Endodermal cell (in vitro differentiated cells): ENCODE measurements at regions not wholly inside any gene's neighbourhood (a gene's known extent, or its start where the extent isn't known, plus 50 kb on each side); places are given as distances from the start of the nearest gene placed in this dataset.
A peak's percentile ranks its signal among the peaks of the same experiment; 100 is the strongest.

Source experiments
- DNase-seq: peaks from one replicate; pipeline ENCODE4 v3.0.0-alpha.2; 2017
- H3K27ac ChIP-seq: 2 replicates; pipeline ENCODE4 v1.5.1; 2013; ENCODE audit warnings: mild to moderate bottlenecking, low read depth, low read length, moderate library complexity
- H3K27me3 ChIP-seq: 2 replicates; pipeline ENCODE4 v1.6.1; 2013; ENCODE audit warnings: mild to moderate bottlenecking, low read length, moderate library complexity; ENCODE audit not compliant: insufficient read depth, control insufficient read depth, poor library complexity, severe bottlenecking
- H3K36me3 ChIP-seq: 2 replicates; pipeline ENCODE4 v1.7.0; 2013; ENCODE audit warnings: mild to moderate bottlenecking, low read length, moderate library complexity; ENCODE audit not compliant: control insufficient read depth, insufficient read depth
- H3K4me1 ChIP-seq: one replicate; pipeline ENCODE4 v1.7.0; 2013; ENCODE audit warnings: low read length; ENCODE audit not compliant: control insufficient read depth, insufficient read depth
- H3K4me3 ChIP-seq: 2 replicates; pipeline ENCODE4 v1.5.1; 2013; ENCODE audit warnings: mild to moderate bottlenecking, low read length, moderate library complexity
- H3K9ac ChIP-seq: 2 replicates; pipeline ENCODE4 v1.6.1; 2013; ENCODE audit warnings: mild to moderate bottlenecking, low read length, moderate library complexity; ENCODE audit not compliant: poor library complexity, severe bottlenecking; ENCODE audit errors: extremely low read depth
- H3K9me3 ChIP-seq: 2 replicates; pipeline ENCODE4 v1.6.1; 2013; ENCODE audit warnings: mild to moderate bottlenecking, low read length, moderate library complexity; ENCODE audit not compliant: control insufficient read depth
- H3K27ac Mint-ChIP-seq: 2 replicates; pipeline ENCODE4 v1.8.0; 2020; ENCODE audit warnings: mixed read lengths
- H3K27me3 Mint-ChIP-seq: 2 replicates; pipeline ENCODE4 v1.8.0; 2021; ENCODE audit warnings: mild to moderate bottlenecking, mixed read lengths; ENCODE audit not compliant: insufficient read depth
- H3K36me3 Mint-ChIP-seq: 2 replicates; pipeline ENCODE4 v1.8.0; 2020; ENCODE audit warnings: low read depth, mixed read lengths
- H3K4me1 Mint-ChIP-seq: 2 replicates; pipeline ENCODE4 v1.8.0; 2020; ENCODE audit warnings: mixed read lengths
- H3K4me3 Mint-ChIP-seq: 2 replicates; pipeline ENCODE4 v1.8.0; 2020; ENCODE audit warnings: mild to moderate bottlenecking, moderate library complexity, mixed read lengths
- H3K9me3 Mint-ChIP-seq: 2 replicates; pipeline ENCODE4 v1.8.0; 2020; ENCODE audit warnings: mild to moderate bottlenecking, mixed read lengths
- WGBS, 2 experiments: methylation state at CpG; one replicate each; pipeline versions ENCODE4 v1.1.5 to v1.1.7; 2013; ENCODE audit warnings: missing lambda C conversion rate in 2 of 2, mixed read lengths in 1 of 2; ENCODE audit not compliant: insufficient coverage in 1 of 2, insufficient read length in 1 of 2; 5-methylcytosine and 5-hydroxymethylcytosine counted together
- TF ChIP-seq, protein P1 (sequence below): fragments of 200-600 bp; sonication (generic); conservative IDR thresholded peaks from 2 replicates; pipeline ENCODE4 v1.5.0; 2021; ENCODE audit warnings: antibody characterized with exemption, mild to moderate bottlenecking

DNA sequence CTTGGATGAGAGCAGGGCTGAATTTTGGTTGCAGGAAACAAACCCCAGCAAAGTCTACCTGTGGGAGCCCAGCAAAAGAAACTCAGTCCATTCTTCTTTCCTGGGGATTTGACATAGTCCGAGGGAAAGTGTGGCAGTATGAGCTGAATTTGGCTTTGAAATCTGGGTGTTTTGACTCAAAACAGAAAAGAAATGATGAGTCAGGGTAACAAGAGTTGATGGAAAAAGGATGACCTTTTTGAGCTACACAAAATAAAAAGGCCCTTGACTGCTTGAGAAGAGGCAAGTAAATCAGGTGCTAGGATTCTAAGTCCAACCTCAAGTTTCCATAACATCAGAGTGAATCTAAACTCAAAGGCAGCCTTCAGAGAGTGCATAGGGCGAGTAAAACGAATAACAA lies 163.3 kb upstream of the BMP2 start:
- no peak overlapping the region for H3K4me3 ChIP-seq
- H3K27me3 ChIP-seq, result no peaks in the 10 kb centered on the region
- no peaks in the 10 kb centered on the region for H3K9me3 Mint-ChIP-seq
- H3K36me3 ChIP-seq, result no peaks in the 10 kb centered on the region
- H3K27ac ChIP-seq, result no peak overlapping the region
- H3K4me3 Mint-ChIP-seq, result no peak overlapping the region
- TF ChIP-seq, protein P1, sequence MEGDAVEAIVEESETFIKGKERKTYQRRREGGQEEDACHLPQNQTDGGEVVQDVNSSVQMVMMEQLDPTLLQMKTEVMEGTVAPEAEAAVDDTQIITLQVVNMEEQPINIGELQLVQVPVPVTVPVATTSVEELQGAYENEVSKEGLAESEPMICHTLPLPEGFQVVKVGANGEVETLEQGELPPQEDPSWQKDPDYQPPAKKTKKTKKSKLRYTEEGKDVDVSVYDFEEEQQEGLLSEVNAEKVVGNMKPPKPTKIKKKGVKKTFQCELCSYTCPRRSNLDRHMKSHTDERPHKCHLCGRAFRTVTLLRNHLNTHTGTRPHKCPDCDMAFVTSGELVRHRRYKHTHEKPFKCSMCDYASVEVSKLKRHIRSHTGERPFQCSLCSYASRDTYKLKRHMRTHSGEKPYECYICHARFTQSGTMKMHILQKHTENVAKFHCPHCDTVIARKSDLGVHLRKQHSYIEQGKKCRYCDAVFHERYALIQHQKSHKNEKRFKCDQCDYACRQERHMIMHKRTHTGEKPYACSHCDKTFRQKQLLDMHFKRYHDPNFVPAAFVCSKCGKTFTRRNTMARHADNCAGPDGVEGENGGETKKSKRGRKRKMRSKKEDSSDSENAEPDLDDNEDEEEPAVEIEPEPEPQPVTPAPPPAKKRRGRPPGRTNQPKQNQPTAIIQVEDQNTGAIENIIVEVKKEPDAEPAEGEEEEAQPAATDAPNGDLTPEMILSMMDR, result no peak
- H3K27me3 Mint-ChIP-seq, result no peaks in the 10 kb centered on the region
- H3K9me3 ChIP-seq, result no peaks in the 10 kb centered on the region
- H3K9ac ChIP-seq, result no peak overlapping the region
- WGBS, 2 experiments, result 87 to 100% methylated on average over 2 to 3 of the region's 3 CpGs
- DNase-seq, result no peak
- H3K27ac Mint-ChIP-seq, result no peak overlapping the region
- H3K36me3 Mint-ChIP-seq, result no peaks in the 10 kb centered on the region
- H3K4me1 Mint-ChIP-seq, result peaks cover 30% of the 10 kb centered on the region
- peaks cover 9% of the 10 kb centered on the region for H3K4me1 ChIP-seq

DNA sequence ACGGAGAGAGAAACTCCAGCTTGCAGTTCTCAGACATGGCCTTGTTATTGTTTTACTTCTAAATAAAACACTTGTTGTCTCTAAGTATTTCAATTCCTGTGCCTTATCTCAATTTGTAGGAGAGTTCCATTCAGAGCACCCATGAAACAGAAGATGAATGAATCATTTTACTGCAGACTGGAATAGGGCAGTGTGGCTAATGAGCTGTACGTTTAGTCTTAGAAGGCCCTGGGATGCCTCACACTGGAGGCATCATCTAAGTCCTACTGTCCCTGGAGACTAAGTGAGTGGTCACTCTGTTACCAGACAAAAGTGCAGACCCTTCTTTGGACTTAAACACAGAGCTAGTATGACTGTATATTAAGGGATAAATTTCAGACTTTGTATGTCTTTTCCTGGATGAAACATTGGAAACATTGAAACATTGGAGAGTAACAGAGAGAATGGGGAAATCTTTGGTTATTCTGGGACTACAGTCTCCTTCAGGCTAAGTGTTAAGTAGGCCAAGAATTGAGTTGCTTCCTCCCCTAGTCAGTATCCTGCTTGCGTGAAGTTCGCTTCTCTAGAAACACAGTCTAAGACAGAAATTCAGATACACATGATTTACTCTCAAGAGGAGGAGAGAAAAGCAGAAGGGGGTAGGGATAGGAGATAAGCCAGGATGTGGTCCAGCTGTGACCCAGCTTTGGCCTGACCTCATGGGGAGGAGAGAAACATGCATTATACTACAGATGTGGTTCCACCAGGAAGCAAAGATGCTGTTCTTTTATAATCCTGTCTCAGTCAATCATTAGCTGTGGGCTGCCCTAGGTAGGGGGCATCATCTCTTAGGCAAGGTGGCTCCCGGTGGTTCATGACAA lies 167.4 kb upstream of the BMP2 start:
- H3K27ac ChIP-seq, result no peak overlapping the region
- no peaks in the 10 kb centered on the region for H3K36me3 Mint-ChIP-seq
- no peaks in the 10 kb centered on the region for H3K9me3 Mint-ChIP-seq
- DNase-seq, result no peak
- H3K4me3 ChIP-seq, result no peak overlapping the region
- no peaks in the 10 kb centered on the region for H3K36me3 ChIP-seq
- TF ChIP-seq, protein P1, result no peak
- H3K4me3 Mint-ChIP-seq, result no peak overlapping the region
- no peaks in the 10 kb centered on the region for H3K27me3 ChIP-seq
- peaks cover 55% of the 10 kb centered on the region for H3K4me1 Mint-ChIP-seq
- H3K27me3 Mint-ChIP-seq, result no peaks in the 10 kb centered on the region
- WGBS, 2 experiments, result 89 to 96% methylated on average over 5 of the region's 5 CpGs
- no peak overlapping the region for H3K27ac Mint-ChIP-seq
- peaks cover 24% of the 10 kb centered on the region for H3K4me1 ChIP-seq
- H3K9ac ChIP-seq, result no peak overlapping the region
- H3K9me3 ChIP-seq, result no peaks in the 10 kb centered on the region

DNA sequence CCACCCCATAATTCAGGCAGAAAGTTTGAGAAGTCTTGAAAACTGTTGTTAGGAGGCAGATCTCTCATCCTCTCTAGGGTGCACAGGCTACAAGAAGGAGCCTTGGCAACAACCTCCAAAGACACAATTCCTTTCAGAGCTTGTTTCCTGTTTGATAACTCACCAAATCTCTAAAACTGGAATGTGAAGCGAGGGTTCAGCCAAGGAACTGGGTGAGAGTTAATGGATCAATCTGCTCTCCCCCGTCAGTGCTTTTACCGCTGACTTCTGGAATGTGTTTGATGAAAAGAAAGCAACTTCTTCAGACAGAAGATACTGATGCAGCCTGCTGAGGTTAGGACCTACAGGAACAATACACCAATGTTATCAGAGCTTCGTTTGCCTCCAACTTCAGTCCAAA lies 171.8 kb upstream of the BMP2 start:
- H3K9me3 Mint-ChIP-seq, result no peaks in the 10 kb centered on the region
- Histone ChIP-seq H3K27ac (peak overlapping the region; percentile 33), H3K36me3 (no peaks in the 10 kb centered on the region), H3K4me1 (peaks cover 24% of the 10 kb centered on the region), H3K9me3 (no peaks in the 10 kb centered on the region), H3K9ac (no peak overlapping the region), H3K4me3 (peak overlapping the region; percentile 6), H3K27me3 (no peaks in the 10 kb centered on the region)
- H3K36me3 Mint-ChIP-seq, result no peaks in the 10 kb centered on the region
- TF ChIP-seq, protein P1, result no peak
- peaks cover 50% of the 10 kb centered on the region for H3K4me1 Mint-ChIP-seq
- WGBS, 2 experiments, result 35 to 68% methylated on average over 2 to 4 of the region's 4 CpGs
- H3K27me3 Mint-ChIP-seq, result no peaks in the 10 kb centered on the region
- no peak overlapping the region for H3K27ac Mint-ChIP-seq
- DNase-seq, result no peak
- H3K4me3 Mint-ChIP-seq, result no peak overlapping the region
